ENCODE measurements at regions not wholly inside any gene's neighbourhood (a gene's known extent, or its start where the extent isn't known, plus 50 kb on each side); places are given as distances from the start of the nearest gene placed in this dataset.

DNA sequence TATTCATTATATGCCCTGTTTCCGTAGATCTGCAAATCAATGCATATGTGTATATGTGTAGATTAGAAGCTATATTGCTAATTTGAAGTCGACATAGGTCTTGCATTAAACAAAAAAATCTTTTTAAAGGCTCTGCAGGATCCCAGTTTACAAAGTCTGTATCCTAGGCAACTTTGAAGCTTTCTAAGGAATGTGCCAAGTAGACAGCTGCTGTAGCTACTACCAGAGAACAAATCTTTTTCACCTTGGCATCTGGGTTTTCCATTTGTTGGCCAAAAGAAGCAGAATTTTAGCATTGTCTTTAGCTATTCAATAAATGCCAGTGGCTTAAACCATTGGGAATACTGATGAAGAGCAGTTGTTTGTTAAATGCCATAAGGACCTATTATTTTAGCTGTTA, 88.0 kb downstream of the NAA11 start:
- Mint-ChIP-seq H3K4me1 (ENCODE audit: low read depth) (no peaks in the 10 kb centered on the region), H3K4me3 (no peak overlapping the region), H3K36me3 (ENCODE audit: insufficient read depth in 2 of 2) (no peaks in the 10 kb centered on the region), H3K9me3 (no peaks in the 10 kb centered on the region), H3K27ac (no peak overlapping the region), H3K27me3 (ENCODE audit: low read depth) (peaks cover 8% of the 10 kb centered on the region)
- no peak for DNase-seq
- no peak for ATAC-seq (replicated peaks in 1 of 2)

DNA sequence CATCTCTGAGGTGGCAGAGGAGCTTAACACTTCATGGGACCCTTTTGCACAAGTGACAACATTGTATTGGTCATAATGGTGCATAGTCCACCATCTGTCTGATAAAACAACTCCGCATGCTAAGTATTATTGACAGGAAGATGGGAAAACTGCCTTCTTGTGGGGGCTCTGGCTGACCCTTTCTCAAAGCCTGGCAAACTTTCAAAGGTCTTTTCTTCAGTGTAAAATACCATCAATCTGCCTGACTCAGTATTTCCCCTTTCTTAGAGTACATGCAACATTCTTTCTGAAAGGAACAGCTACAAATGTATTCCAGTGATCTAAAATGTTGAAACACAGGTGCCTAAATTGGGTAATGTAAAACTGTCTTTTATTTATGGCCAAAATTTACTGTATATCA, 89.1 kb downstream of the NAA11 start:
- no peak for DNase-seq
- Mint-ChIP-seq H3K9me3 (no peaks in the 10 kb centered on the region), H3K4me1 (ENCODE audit: low read depth) (no peaks in the 10 kb centered on the region), H3K27ac (no peak overlapping the region), H3K36me3 (ENCODE audit: insufficient read depth in 2 of 2) (no peaks in the 10 kb centered on the region), H3K27me3 (ENCODE audit: low read depth) (peaks cover 8% of the 10 kb centered on the region), H3K4me3 (no peak overlapping the region)
- ATAC-seq (replicated peaks in 1 of 2): no peak

DNA sequence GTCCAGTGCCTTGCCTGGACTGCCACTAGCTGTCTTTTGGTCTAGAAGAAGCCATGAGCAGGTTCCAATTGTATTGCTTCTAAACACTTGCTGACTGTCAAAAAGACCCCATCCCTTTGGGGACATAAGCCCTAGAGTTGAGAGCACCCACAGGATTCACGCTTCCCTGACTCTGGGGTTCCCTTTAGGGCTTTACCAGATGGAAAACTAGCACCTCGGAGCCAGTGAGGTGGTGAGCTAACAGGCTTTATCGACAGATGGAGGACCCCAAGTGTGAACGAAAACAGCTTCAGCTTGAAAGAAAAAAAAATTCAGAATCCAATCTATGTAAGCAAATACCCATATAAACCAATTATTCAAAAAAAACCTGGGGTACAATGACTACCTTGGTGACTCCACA, 90.8 kb downstream of the NAA11 start:
- ATAC-seq (replicated peaks in 1 of 2): no peak
- peaks cover 8% of the 10 kb centered on the region for H3K27me3 Mint-ChIP-seq (ENCODE audit: low read depth)
- no peaks in the 10 kb centered on the region for H3K9me3 Mint-ChIP-seq
- H3K4me1 Mint-ChIP-seq (ENCODE audit: low read depth): no peaks in the 10 kb centered on the region
- no peaks in the 10 kb centered on the region for H3K36me3 Mint-ChIP-seq (ENCODE audit: insufficient read depth in 2 of 2)
- no peak overlapping the region for H3K27ac Mint-ChIP-seq
- no peak overlapping the region for H3K4me3 Mint-ChIP-seq
- no peak for DNase-seq

- Mint-ChIP-seq H3K27ac (no peak overlapping the region), H3K36me3 (ENCODE audit: insufficient read depth in 2 of 2) (no peaks in the 10 kb centered on the region), H3K4me3 (no peak overlapping the region), H3K9me3 (no peaks in the 10 kb centered on the region), H3K27me3 (ENCODE audit: low read depth) (peaks cover 3% of the 10 kb centered on the region), H3K4me1 (ENCODE audit: low read depth) (no peaks in the 10 kb centered on the region)
- ATAC-seq (replicated peaks in 1 of 2): no peak
- no peak for DNase-seq
Observed at GRCh38 chr4:79233820-79234219, 92.0 kb downstream of the NAA11 start.

DNA sequence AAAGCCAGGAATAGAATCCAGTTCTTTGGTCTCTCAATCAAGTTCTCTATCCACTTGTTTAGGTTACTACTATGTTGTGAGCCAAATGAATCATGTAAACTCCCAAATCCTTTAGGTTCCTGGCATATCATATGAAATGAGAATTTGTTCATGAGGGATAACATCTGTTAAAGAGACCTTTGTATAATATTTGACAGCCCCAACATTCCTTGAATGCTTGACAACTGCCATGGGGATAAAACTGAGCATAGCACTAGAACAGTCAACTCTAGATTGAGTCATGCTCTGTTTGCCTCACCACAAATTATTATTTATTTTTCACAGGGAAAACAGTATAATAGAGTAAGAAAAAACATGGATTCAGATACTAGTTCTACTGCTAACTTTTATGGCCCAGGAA, 93.3 kb downstream of the NAA11 start:
- DNase-seq: no peak
- H3K36me3 Mint-ChIP-seq (ENCODE audit: insufficient read depth in 2 of 2): no peaks in the 10 kb centered on the region
- H3K27ac Mint-ChIP-seq: no peak overlapping the region
- H3K4me3 Mint-ChIP-seq: no peak overlapping the region
- H3K27me3 Mint-ChIP-seq (ENCODE audit: low read depth): no peaks in the 10 kb centered on the region
- no peaks in the 10 kb centered on the region for H3K9me3 Mint-ChIP-seq
- H3K4me1 Mint-ChIP-seq (ENCODE audit: low read depth): no peaks in the 10 kb centered on the region
- ATAC-seq (replicated peaks in 1 of 2): no peak

- no peak overlapping the region for H3K27ac Mint-ChIP-seq
- H3K4me3 Mint-ChIP-seq: no peak overlapping the region
- DNase-seq (no peak), ATAC-seq (replicated peaks in 1 of 2) (no peak)
- H3K9me3 Mint-ChIP-seq: no peaks in the 10 kb centered on the region
- no peaks in the 10 kb centered on the region for H3K36me3 Mint-ChIP-seq (ENCODE audit: insufficient read depth in 2 of 2)
- H3K4me1 Mint-ChIP-seq (ENCODE audit: low read depth): no peaks in the 10 kb centered on the region
- H3K27me3 Mint-ChIP-seq (ENCODE audit: low read depth): no peaks in the 10 kb centered on the region
Observed at GRCh38 chr4:79227860-79228259, 98.0 kb downstream of the NAA11 start.

DNA sequence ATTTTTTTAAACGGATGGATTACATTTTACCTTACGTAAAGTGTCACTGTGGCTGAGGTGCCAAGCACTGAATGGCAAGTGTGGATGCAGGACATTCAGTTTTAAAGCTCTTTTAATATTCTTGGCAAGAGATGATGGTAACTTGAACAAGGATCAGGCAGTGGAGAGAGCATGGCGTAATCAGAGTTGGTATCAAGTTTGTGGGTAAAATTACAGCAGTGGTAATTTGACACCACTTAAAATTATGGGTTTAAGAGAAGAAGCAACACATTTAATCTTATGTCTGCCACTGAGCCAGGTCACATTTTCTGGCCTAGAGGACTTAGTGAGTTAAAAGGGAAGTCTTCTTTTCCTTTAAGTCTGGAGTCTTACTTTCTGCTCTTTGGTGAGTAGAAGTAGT, 100.5 kb downstream of the NAA11 start:
- no peak for ATAC-seq (replicated peaks in 1 of 2)
- H3K36me3 Mint-ChIP-seq (ENCODE audit: insufficient read depth in 2 of 2): no peaks in the 10 kb centered on the region
- H3K27ac Mint-ChIP-seq: no peak overlapping the region
- H3K4me3 Mint-ChIP-seq: no peak overlapping the region
- no peak for DNase-seq
- H3K27me3 Mint-ChIP-seq (ENCODE audit: low read depth): no peaks in the 10 kb centered on the region
- H3K4me1 Mint-ChIP-seq (ENCODE audit: low read depth): no peaks in the 10 kb centered on the region
- no peaks in the 10 kb centered on the region for H3K9me3 Mint-ChIP-seq

DNA sequence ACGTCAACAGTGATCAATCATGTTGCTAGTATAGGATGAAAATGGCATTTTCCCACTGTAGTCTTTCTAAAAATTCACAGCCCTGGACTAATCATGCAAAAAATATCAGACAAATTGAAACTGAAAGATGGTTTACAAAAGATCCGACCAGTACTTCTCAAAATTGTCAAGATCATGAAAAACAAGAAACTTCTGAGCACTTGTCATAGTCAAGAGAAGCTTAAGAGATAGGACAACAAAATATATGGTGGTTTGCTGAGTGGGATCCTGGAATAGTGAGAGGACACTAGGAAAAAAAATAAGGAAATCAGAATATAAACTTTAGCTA, 101.1 kb downstream of the NAA11 start:
- no peaks in the 10 kb centered on the region for H3K36me3 Mint-ChIP-seq (ENCODE audit: insufficient read depth in 2 of 2)
- H3K9me3 Mint-ChIP-seq: no peaks in the 10 kb centered on the region

GRCh38 chr4:79223993-79224776, 101.7 kb downstream of the NAA11 start:
- ATAC-seq (replicated peaks in 1 of 2) (no peak), DNase-seq (no peak)
- H3K4me1 Mint-ChIP-seq (ENCODE audit: low read depth): no peaks in the 10 kb centered on the region
- H3K9me3 Mint-ChIP-seq: no peaks in the 10 kb centered on the region
- no peaks in the 10 kb centered on the region for H3K27me3 Mint-ChIP-seq (ENCODE audit: low read depth)
- no peaks in the 10 kb centered on the region for H3K36me3 Mint-ChIP-seq (ENCODE audit: insufficient read depth in 2 of 2)
- H3K27ac Mint-ChIP-seq: peak overlapping the region; percentile 42
- no peak overlapping the region for H3K4me3 Mint-ChIP-seq

More for the DNA sequence above, 101.1 kb downstream of the NAA11 start:
- Mint-ChIP-seq H3K27ac (no peak overlapping the region), H3K4me1 (ENCODE audit: low read depth) (no peaks in the 10 kb centered on the region), H3K4me3 (no peak overlapping the region), H3K27me3 (ENCODE audit: low read depth) (no peaks in the 10 kb centered on the region)
- no peak for ATAC-seq (replicated peaks in 1 of 2)
- no peak for DNase-seq

GRCh38 chr4:79217025-79217424, 108.8 kb downstream of the NAA11 start:
- DNase-seq: no peak
- Mint-ChIP-seq H3K36me3 (ENCODE audit: insufficient read depth in 2 of 2) (no peaks in the 10 kb centered on the region), H3K4me3 (no peak overlapping the region), H3K4me1 (ENCODE audit: low read depth) (no peaks in the 10 kb centered on the region), H3K27me3 (ENCODE audit: low read depth) (no peaks in the 10 kb centered on the region), H3K9me3 (no peaks in the 10 kb centered on the region), H3K27ac (no peak overlapping the region)
- no peak for ATAC-seq (replicated peaks in 1 of 2)

DNA sequence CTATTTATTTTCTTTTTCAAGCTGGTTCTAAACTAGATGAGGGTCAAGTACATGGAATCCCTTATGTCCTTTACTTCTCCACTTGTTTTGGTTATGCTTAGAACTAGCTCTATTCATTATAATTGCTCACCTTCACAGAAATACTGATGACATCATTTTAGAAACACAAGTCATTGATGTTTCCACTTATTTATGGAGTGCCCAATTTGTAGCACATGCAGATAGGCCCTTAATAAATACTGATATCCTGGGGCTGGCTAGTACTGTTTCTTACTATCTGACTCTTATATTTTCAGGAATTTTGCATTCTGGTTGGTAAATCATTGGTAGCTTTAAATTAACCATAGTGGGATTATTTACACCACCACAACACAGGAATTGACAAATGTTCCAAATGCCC, 112.2 kb downstream of the NAA11 start:
- H3K4me3 Mint-ChIP-seq: no peak overlapping the region
- H3K9me3 Mint-ChIP-seq: no peaks in the 10 kb centered on the region
- DNase-seq (no peak), ATAC-seq (replicated peaks in 1 of 2) (no peak)
- no peaks in the 10 kb centered on the region for H3K4me1 Mint-ChIP-seq (ENCODE audit: low read depth)
- no peaks in the 10 kb centered on the region for H3K36me3 Mint-ChIP-seq (ENCODE audit: insufficient read depth in 2 of 2)
- H3K27me3 Mint-ChIP-seq (ENCODE audit: low read depth): no peaks in the 10 kb centered on the region
- no peak overlapping the region for H3K27ac Mint-ChIP-seq

GRCh38 chr4:79213010-79213409, 112.9 kb downstream of the NAA11 start:
- Mint-ChIP-seq H3K27ac (no peak overlapping the region), H3K9me3 (no peaks in the 10 kb centered on the region), H3K4me3 (no peak overlapping the region), H3K27me3 (ENCODE audit: low read depth) (no peaks in the 10 kb centered on the region), H3K4me1 (ENCODE audit: low read depth) (no peaks in the 10 kb centered on the region), H3K36me3 (ENCODE audit: insufficient read depth in 2 of 2) (no peaks in the 10 kb centered on the region)
- DNase-seq (no peak), ATAC-seq (replicated peaks in 1 of 2) (no peak)

DNA sequence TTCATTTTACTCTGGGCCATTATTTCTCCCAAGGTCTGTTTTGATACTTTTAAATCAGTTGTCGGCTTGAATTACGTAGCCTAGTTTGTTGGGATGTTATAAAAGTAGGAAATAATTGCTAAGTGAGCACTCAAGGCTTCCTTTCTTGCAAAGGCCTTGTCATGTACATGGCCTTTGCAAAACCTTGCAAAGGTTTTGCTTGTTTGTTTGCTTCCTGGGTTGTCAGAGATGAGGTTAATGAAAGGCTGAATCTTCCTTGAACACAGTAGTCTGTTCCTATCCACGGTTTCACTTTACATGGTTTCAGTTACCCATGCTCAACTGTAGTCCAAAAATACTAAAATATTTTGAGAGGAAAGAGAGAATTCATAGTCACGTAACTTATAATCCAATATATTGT, 113.5 kb downstream of the NAA11 start:
- no peaks in the 10 kb centered on the region for H3K36me3 Mint-ChIP-seq (ENCODE audit: insufficient read depth in 2 of 2)
- ATAC-seq (replicated peaks in 1 of 2): no peak
- H3K4me1 Mint-ChIP-seq (ENCODE audit: low read depth): no peaks in the 10 kb centered on the region
- no peaks in the 10 kb centered on the region for H3K9me3 Mint-ChIP-seq
- no peak overlapping the region for H3K4me3 Mint-ChIP-seq
- no peaks in the 10 kb centered on the region for H3K27me3 Mint-ChIP-seq (ENCODE audit: low read depth)
- DNase-seq: no peak
- H3K27ac Mint-ChIP-seq: no peak overlapping the region

- no peak overlapping the region for H3K4me3 Mint-ChIP-seq
- H3K36me3 Mint-ChIP-seq (ENCODE audit: insufficient read depth in 2 of 2): no peaks in the 10 kb centered on the region
- no peaks in the 10 kb centered on the region for H3K27me3 Mint-ChIP-seq (ENCODE audit: low read depth)
- H3K9me3 Mint-ChIP-seq: no peaks in the 10 kb centered on the region
- ATAC-seq (replicated peaks in 1 of 2) (no peak), DNase-seq (no peak)
- no peak overlapping the region for H3K27ac Mint-ChIP-seq
- no peaks in the 10 kb centered on the region for H3K4me1 Mint-ChIP-seq (ENCODE audit: low read depth)
Observed at GRCh38 chr4:79211490-79211889, 114.4 kb downstream of the NAA11 start.

Data from activated T-cell treated with anti-CD3 and anti-CD28 coated beads, Interleukin-2, amount 50 U/mL, for 72 hours (primary cell).